Inflammatory macrophage treated with lipopolysaccharide for 4 hours (primary cell): ENCODE measurements at regions not wholly inside any gene's neighbourhood (a gene's known extent, or its start where the extent isn't known, plus 50 kb on each side); places are given as distances from the start of the nearest gene placed in this dataset.

Source experiments
- DNase-seq: peaks from one replicate; pipeline ENCODE4 v3.0.0-alpha.2; 2020

DNA sequence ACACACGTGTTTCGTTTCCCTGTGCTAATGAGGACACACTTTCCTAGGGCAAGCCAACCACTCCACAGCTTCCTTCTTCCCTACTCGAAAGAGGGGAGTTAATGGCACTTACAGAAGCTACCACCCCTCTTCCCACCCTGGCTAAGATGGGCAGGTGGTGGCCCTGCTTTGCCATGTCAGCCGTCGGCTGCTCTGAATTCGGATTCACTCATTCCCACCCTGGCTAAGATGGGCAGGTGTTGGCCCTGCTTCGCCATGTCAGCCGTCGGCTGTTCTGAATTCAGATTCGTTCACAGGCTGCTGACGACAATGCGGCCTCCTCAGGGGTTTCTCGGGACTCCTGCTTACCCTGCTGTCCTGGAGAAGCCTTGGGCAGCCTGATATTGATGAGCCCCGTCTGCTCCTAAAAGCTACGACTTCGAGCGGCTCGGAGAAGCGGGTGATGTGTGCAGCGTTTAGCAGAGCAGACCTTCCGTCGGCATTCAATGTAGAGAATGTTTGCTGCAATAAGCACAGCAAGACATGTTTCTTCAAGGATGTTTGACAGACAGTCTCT lies 56.2 kb upstream of the PPP2R2D start:
- DNase-seq: no peak

DNA sequence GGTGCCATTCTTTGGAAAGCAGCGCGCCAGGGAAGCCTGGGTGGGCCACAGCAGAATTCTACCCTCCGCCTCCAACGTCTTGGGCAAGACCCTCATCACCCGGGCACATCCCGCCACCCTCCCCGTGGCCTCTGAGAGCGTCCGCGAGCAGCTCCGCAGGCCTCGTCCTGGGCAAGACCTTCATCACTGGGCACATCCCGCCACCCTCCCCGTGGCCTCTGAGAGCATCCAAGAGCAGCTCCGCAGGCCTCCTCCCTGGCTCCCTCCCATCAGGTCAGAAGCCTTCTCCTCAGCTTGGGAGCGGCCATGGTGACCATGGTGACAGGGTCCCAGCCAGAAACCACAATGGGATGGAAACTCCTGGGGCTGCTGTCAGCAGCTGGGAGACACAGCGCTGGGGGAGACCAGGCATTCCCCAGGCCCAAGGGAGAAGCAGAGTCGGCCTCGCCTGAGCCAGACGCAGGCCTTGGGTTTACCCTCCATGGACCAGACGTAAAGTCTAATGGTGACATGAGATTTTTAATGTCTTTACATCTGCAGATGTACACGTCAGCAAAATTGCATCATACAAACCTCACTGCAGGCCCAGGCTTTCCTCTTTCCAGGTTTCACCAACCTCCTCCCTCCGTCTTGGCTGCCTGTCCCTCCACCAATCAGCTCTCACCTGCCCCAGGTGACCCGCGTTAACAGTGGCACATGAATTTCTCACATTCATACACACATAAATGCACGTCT lies 55.1 kb upstream of the PPP2R2D start:
- no peak for DNase-seq

DNA sequence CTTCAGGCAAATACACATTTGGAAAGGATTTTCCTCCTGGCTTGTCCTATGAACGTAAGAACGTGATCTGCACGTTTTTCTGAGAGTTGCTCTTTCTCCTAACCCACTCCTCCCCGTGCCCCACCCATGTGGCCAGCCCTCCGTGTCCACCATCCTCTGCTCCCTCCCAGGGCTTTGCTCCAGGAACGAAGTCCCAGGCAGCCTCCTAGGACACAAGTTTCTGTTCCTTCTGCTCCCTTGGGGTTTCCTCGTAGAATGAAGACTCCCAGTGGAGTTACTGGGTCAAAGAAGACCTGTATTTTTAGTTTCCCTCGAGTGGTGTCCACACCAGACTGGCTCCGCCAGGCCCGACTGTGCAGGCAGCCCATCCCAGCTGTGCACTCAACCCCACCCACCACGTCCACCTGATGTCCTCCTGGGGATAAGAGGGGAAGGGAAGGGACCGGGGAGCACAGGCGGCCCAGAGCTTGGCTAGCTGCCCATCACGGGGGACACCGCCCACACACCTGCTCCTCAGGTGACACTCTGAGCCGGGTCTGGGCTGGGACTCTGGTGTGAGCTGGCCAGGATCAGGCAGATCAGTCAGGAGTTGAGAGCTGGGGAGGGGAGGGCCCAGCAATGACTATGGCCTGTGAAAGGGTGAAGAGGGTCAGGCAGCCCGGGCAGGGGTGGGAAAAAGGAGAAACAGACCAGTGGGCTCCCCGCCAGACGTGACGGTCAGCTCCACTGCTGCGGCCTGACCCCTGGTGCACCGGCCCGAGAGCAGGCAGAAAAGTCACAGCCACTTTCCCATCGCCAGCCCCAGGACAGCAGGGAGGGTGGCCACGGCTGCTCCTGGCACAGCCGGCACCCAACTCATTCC lies 54.3 kb upstream of the PPP2R2D start:
- no peak for DNase-seq

DNA sequence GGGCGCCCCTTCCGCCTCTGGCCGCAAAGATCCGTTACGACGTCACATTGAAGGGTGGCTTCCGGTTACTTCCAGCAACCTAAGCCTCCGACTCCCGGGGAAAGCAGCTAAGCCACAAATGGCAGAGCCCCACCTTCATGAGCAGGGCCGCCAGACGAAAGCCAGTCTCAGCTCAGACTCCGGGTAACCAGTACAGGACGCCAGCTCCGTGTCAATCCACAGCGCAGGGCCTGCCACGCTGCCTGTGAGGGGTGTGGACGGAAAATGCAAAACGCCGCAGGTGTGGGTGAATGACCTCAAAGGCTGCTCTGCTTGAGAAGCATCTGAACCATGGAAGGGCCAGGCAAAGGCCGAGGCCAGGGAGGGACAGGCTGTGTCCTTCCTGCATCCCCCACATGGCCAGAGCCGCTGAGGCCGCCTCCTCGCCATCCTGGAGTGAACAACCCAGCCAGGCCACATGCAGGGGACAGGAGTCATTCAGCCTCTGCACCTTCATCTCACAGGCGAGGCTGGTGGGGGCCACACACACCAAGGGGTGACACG lies 53.5 kb upstream of the PPP2R2D start:
- no peak for DNase-seq

DNA sequence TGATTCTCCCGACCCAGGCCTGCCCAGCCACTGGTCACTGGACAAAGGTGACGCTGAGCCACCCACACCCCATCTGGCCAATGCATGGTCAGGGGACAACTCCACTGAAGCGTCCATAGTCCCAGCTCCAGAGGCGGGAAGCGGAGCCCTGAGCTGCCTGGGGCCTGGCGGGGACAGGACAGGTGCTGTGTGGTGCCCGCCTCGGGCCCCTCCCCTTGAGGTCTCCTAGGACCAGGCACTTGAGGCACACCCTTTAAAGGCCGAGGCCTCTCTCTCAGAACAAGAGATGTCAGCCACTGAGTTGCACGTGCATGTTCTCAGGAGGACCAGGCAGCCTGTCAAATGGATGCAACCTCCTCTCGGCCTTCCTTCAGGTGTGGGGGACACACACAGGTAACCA lies 52.5 kb upstream of the PPP2R2D start:
- no peak for DNase-seq

DNA sequence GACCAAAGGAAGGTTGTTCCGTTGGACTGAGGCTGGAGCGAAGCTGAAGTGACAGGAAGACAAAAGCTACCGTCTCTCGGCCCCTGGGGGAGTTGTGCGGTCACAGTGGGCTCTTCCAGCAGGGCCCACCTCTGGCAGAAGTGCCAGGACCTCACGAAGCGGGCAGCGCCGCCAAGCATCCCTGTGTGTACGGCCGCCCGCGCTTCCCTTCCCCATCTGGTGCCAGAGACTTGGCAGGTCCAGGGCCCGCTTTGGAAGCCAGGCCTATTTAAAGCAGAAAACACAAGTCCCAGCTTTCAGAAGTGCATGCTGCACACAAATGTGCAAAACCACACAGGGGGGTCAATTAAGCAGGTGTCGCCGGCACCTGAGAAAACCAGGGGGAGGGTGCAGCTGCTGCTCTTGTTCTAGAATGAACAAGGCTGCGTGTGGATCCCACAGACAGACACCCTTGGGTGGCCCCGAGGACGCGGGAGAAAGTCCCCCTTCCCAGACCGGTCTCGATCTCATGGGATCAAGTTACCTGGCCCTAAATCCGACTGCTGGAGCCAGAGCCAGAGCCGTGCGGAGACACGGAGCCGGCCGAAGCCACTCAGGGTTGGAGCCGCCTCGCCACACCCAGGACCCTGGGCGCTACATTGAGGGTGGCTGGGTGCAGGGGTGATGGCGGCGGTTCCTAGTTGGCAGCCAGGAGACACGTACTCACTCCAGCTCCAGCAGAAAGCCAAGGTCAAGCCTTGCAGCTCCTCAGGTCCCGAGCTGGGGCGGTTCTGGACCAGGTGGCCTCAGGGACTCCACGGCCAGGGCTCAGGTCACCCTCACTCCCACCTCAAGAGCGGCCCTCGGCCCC lies 51.8 kb upstream of the PPP2R2D start:
- no peak for DNase-seq

DNA sequence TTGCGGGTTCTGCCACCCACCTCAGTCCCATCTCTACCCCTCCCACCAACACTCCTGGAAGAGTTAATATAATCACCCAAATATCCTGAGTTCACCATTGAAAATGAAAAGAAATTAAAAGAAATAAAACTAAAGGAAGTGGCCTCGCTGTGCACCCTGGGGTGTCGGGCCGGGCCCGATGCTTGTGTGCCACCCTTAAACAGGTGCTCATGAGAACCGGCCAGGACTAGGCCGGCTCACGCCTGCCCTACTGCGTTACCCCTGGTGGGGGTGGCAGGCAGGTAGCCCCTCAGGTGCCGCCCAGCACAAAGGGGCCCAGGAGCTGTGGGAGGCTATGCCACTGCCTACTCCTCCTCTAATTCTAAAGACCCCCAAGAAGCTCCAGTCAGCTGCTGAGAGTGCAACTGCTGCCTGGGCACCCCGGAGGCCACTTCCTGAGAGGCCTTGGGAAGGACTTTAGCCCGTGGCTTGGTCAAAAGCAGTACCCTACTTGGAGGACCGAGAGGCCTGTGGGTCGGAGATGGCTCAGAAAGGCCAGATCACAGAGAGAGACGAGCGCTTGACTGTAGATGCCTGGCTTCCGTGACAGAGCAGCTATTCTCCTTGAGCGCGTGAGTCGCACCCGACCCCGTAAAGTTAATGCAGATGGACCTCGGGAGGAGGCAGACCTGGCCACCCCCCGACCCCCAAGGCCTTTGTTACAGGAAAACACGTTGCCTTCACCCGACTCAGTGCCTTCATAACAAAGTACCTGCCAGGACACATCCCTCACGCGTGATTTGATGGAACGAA lies 51.0 kb upstream of the PPP2R2D start:
- no peak for DNase-seq

DNA sequence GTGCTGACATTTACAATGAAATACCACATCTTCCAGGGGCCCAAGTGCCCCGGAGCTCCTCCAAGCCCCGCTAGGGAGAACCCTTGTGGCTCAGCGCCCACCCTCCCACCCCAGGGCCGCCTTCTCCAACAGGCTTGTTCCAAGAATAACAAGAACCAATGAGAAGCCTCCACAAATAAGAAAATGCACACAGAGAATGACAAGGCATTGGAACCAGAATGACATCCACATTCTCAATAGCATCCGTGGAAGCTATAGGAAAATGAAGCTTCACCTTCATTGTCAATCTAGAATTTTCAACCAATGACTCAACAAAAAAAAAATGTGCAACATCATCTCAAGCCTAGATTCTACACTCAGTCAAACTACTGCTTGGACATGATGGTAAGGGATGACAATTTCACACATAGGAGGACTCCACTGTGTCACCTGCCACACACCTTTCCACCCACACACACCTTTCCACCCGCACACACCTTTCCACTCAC lies 50.4 kb upstream of the PPP2R2D start:
- DNase-seq: no peak
